Dermis microvascular lymphatic vessel endothelial cell (primary cell): ENCODE measurements at regions not wholly inside any gene's neighbourhood (a gene's known extent, or its start where the extent isn't known, plus 50 kb on each side); places are given as distances from the start of the nearest gene placed in this dataset.
"Not testable (repeated sequence)": the region's sequence is repeated elsewhere in the genome, so short reads cannot be mapped to it uniquely, and the experiment has no call there.

ENCODE experiments used
- DNase-seq, 2 donors: peaks; one replicate each; pipeline versions ENCODE4 v3.0.0 to v3.0.0-alpha.2; 2010; ENCODE audit warnings: low read depth in 2 of 2

DNA sequence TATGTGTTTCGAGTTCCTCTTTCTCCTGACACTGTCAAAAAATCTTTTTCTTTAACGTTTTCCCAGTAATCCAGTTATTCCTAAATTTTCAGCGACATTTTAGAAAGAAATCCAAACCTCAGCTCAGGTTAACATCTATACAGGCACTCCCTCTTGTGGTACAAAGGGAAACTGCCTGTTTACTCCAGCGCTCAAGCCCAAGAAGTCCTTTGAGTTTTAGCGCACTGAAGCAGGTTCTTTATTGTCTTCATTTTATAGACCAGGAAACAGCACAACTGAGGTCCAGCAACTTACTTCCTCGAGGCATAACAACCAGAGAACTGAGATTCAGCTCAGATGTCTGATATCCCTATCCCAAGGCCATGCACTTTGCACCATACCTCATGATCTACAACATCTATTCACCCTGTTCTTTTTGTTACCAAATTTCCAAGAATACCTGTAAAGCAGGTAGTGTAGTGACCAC is 287.2 kb upstream of the MKLN1 start:
- peak; percentile 64 to 79 for DNase-seq

DNA sequence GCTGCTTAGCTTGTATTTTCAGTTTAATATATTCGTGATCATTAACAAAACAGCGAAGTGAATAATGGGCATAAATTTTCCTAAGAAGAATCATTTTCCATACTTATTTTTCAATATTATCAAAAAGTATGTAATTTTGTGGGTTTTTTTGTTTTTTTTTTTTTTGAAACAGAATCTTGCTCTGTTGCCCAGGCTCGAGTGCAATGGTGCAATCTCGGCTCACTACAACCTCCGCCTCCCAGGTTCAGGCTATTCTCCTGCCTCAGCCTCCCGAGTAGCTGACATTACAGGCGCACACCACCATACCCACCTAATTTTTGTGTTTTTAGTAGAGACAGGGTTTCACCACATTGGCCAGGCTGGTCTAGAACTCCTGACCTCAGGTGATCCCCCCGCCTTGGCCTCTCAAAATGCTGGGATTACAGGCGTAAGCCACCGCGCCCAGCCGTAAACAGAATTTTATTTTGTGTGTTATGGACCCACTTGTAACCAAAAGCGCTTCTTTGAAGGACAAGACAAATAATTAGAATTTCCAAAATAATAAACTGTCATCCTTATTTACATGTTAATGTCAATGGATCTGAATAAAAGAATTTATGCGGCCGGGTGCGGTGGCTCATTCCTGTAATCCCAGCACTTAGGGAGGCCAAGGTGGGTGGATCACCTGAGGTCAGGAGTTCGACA is 286.5 kb upstream of the MKLN1 start:
- DNase-seq, result not testable (repeated sequence)

DNA sequence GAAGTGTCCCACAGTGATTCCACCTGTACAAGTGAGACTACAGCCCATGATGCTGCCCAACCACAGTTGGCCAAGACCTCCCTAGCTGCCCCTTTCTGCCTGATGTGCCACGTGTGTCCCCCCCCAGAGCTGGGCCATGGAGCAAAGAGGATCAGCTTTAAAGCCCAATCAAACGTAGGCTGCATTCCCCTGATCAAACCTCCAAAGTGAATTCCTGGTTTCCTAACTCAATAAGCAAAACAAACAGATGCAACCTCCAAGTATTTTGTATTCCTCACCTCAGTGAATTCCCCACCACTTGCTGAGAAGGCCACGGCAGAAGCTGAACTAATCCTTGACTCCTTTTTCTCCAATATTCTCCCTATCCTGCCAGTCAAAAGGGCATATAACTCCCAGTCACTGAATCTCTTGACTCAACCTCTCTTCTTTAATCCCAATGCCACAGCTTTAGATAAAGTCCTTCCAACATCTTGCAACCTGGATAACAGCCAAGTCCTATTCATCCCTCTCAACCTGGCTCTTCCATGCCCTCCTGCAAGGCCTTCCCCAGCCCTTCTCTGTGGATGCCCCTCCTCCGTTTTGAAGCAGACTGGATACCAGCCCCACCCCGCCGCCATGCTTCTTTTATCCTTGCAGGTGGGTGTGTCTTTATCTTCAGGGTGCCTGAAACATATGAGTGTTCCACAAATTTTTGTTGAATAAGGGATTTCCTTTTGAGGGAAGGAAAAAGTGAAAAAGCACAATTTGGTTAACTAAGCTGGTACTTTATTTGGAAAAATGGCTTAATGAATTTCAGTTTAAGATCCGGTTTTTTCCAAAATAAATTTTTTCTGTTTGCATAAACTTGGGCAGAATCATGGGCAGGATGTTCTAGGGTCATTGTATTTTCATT is 285.2 kb upstream of the MKLN1 start:
- no peak for DNase-seq

DNA sequence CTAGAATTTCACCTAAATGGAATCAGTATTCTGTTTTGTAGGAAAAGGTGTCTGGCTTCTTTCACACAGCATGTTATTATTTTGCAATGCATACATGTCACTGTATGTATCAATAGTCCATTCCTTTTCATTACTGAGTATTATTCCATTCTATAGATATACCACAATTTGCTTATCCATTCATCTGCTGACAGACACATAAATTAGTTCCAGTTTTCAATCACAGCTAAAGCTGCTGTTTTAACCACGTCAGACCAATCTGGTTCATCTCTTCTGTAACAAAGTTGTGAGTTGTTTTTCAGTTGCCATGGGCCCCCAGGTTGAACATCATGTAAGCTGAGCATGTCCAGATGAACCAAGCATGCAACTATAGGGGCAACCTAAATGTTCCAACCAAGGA is 282.1 kb upstream of the MKLN1 start:
- DNase-seq, result no peak

DNA sequence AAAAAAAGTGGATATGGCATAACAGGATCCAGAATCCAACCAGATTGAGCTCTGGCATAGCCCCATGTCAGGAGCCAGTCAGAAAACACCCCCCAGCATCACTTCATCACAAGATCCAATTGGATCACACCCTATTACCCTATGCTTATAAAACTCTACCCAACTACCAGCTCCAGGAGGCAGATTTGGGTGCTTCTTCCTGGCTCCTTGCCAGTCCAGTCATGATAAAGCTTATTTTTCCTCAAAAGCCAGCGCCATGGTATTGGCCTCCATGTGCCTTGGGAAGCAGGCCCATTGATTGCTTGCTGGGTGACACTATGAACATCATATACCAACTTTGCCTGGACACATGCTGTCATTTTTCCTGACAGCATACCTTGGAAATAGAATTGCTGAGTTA is 281.4 kb upstream of the MKLN1 start:
- no peak for DNase-seq

DNA sequence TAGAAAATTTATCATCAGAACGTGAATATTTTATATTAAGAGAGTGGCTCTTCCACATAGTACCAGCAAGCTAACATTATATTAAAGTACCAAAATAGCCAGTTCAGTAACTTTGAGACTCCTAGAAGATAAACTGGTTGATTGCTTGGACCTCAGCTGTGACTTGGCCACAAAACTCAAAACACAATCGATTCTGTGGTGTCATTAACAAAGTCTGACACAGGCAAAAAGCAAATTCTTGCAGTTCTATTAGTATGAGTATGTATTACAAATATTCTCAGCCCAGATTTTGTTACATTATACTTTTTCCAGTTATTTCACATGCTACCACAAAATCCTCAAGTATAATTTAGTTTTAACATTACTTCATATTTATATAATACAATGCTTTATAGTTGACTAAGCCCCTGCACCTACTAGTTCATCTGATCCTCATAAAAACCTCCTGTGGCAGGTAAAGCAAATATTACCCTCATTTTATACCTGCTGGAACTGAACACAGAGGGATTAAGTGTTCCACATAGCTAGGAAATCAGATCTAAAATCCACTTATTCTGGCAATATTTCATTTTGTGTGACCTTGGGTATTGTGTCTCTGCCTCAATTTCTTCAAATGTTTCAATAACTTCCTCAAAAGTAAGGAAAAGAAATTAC is 279.9 kb upstream of the MKLN1 start:
- no peak for DNase-seq

DNA sequence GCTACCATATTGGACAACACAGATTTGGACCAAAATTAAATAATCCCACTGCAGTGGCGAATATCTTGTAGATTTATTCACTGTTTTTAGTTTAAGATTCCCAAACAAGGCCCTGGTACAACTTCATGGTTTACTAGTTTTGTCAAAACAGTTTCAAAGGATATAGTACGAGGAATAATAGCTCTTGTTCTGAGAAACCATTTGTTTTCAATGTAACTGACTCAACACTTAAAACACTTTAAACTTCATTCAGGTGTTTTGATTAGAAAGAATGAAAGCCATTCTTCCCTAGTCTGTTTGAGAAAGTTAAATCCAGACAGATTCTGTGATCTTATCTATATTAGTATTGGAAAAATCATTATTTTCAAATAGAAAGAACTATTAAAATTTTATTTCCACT is 276.4 kb upstream of the MKLN1 start:
- no peak for DNase-seq

DNA sequence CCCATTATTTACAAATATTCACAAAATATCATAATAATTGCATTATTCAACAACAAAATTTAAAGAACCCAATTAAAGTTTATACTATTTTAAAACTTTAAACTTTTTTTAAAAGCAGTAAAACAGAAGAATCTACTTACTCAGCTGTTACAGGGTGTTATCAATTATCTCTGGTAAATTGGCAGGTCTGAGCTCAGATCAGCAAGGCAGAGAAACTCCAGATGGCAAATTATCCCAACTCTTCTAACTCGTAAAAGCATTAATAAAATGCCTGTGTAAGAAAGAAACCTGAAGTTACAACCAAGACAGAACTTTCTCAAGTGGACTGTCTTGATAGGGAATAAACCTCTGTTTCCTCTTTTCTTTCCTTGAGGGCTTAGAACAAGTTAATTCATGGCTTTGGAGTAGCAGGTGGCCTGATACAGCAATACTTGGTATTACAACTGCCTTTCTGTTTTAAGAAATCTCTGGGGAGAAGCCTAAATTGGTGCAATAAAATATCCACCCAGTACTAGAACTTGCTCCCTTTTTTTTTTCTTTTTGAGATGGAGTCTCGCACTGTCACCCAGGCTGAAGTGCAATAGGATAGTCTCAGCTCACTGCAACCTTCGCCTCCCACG is 275.3 kb upstream of the MKLN1 start:
- no peak for DNase-seq

DNA sequence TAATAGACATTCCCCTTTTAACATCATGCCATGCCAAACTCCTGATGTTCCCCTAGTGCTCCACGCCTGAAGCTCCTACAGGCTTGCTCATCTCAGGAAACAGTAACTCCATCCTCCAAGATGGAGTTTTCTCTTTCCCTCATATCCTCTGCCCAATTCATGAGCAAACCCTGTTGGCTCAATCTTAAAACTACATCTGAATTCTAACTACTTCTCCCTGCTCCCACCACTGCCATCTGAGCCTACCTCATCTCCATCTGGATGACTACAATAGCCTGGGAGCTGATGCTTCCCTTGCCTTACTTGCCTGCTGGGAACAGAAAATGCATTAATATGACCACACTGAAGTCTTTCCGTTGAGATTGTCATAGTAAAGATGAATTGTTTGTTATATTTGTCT is 271.7 kb upstream of the MKLN1 start:
- no peak for DNase-seq

DNA sequence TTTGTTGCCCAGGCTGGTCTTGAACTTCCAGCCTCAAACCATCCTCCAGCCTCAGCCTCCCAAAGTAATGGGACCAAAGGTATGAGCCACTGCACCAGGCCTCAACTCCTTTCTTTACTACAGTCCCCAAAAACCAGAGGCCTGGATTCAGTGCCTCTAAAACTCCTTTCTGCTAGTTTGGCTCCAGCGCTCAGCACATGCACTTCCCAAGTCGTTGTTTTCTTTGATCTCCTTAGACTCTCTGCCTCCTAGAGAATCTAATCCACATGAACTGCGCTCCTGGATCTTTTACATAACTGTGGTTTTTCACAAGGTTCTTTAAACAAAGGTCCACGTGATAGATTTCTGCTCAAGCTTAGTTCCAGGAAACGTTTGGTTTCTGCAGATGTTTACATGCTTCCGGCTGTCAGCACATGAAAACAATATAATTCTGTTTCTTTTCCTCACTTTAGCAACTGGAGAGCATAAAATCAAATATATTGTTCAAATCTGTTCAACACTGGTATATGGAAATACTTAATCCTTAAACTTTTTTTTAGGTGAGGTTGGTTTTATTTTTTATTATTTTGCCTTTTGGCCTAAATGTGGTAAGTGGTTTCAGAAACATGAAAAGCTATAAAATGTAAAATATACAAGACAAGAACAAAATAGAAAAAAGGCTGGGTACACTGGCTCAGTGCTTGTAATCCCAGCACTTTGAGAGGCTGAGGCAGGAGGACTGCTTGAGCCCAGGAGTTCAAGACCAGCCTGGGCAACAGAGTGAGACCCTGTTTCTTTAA is 270.5 kb upstream of the MKLN1 start:
- DNase-seq, result peak in 1 of 2 donors; percentile 79

DNA sequence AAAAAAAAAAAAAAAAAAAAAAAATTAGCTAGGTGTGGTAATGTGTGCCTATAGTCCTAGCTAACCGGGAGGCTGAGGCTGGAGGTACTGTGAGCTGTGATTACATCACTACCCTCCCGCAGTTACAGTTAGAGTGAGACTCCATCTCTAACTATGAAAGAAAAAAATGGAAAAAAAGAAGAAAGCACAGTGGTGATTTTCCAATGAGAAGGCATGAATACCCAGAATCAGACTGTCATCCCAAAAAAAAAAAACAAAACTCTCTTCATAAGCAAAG is 269.9 kb upstream of the MKLN1 start:
- DNase-seq, result no peak

DNA sequence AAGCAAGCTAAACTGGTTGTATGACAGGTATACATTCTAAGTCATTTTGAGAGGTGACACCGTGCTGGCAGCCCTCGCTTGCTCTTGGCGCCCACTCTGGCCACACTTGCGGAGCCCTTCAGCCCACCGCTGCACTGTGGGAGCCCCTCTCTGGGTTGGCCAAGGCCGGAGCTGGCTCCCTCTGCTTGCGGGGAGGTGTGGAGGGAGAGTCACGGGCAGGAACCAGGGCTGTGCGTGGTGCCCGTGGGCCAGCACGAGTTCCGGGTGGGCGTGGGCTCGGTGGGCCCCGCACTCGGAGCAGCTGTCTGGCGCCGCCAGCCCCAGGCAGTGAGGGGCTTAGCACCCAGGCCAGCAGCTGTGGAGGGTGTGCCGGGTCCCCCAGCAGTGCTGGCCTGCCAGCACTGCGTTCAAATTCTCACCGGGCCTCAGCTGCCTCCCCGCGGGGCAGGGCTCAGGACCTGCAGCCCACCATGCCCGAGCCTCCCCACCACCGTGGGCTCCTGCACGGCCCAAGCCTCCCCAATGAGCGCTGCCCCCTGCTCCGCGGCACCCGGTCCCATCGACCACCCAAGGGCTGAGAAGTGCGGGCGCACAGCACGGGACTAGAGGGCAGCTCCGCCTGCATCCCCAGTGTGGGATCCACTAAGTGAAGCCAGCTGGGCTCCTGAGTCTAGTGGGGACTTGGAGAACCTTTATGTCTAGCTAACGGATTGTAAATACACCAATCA is 269.0 kb upstream of the MKLN1 start:
- not testable (repeated sequence) for DNase-seq

DNA sequence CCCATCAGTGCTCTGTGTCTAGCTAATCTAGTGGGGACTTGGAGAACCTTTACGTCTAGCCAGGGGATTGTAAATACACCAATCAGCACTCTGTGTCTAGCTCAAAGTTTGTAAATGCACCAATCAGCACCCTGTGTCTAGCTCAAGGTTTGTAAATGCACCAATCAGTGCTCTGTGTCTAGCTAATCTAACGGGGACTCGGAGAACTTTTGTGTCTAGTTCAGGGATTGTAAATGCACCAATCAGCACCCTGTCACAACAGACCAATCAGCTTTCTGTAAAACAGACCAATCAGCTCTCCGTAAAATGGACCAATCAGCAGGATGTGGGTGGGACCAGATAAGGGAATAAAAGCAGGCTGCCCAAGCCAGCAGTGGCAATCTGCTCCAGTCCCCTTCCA is 268.3 kb upstream of the MKLN1 start:
- DNase-seq, result not testable (repeated sequence)

DNA sequence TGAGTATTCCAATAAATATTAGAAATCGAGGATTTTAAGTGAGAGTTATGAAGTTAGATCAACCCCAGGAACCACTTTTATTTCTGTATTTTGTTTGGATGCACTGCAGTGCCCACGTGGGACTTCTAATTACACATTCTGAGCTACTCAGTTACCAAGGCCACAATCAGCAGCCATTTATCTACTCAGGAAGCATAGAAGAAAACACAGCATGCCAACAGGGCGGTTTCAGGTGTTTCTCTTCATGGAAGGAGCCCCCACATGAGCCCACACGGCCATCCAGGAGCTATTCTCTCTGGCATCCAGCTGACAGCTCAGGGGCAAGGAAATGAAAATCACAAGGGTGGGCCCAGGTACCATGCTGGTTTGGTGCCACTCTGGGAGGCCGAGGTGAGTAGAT is 266.5 kb upstream of the MKLN1 start:
- DNase-seq, result no peak

DNA sequence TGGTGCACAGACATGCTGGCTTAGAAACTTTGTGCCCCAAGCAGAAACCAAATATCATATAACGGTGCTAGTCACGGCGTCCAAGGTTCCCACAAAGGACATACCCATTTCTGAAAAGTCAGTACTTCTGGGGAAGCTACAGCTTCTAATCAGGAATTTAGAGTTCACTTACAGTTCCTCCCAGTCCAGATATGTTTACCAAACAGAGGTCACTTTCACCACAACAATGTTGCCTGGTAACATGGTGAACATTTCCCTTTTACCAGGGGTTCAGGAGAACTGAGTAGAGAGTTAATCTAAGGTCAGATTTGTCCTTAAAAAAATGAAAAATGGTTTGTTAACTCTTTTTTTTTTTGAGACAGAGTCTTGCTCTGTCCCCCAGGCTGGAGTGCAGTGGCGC is 265.9 kb upstream of the MKLN1 start:
- DNase-seq, result no peak

DNA sequence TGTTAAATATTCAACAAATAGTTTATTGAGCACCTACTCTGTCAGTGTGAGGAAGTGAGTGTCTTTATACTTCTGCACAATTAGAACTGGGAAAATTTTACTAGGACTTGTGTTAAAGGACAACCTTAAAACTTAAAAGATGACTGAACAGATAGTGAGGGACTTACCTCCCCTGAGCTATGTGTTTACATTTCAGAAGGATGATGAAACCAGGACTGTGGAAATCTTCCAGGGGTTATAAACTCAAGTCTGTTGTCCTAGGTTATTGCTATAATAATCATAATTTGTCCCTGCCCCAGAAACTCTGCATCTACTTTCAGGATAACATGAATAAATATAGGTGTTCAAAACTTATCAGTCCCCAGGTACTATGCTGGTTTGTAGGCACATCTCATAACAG is 261.0 kb upstream of the MKLN1 start:
- DNase-seq, result no peak

DNA sequence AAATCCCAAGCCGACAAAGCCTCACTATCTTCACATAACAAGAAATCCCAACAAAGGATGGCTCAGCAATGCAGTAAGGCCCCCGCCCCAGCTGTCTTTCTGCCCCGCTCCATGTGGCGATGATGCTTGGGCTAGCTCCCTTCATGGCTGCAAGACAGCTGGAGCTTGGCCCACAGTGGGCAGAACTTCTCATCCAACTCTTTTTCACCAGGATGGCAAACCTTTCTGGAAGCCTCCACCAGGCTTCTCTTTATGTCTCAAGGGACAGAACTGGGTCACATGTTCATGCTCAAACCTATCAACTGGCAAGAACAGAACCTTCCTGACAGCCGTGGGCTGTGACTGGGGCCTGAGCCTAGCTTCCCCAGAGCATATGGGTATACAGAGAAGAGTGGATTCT is 260.5 kb upstream of the MKLN1 start:
- no peak for DNase-seq

DNA sequence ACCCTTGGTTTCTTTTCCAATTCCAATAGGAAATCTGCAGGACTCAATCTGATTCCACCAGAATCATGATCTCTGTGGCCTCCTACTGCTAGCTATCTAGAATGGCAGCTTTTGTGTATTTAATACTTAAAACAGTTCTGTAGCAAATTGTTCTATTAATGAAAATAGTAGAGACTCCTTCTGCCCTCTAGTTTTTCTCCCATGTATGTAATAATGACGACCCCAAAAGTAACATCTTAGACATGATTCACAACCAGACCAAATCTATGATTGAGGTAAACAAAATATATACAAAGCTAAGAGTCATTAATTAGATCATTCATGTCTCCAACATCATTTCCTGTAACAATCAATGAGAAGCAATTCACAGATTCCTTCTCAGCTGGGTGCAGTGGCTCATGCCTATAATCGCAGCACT is 259.1 kb upstream of the MKLN1 start:
- peak in 1 of 2 donors; percentile 26 for DNase-seq

DNA sequence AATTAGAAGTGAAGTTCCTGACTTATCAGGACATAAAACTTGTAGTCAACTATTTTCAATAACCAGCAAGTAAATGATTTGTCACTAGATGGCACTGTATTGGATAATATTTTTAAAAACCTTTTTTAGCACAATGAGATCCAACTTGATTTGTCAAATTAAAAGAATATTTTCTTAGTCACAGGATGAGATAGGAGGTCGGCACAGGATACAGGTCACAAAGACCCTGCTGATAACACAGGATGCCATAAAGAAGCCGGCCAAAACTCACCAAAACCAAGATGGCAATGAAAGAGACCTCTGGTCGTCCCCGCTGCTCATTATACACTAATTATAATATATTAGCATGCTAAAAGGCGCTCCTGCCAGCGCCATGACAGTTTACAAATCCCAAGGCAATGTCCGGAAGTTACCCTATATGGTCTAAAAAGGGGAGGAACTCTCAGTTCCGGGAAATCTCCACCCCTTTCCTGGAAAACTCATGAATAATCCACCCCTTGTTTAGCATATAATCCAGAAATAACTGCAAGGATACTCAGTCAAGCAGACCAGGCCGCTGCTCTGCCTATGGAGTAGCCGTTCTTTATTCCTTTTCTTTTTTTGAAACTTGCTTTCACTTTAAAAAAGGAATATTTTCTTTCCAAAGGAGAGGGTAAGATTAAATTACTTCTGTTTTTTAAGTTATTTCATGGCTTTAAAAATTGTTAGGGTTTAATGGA is 255.7 kb upstream of the MKLN1 start:
- DNase-seq, result peak; percentile 92 to 93

DNA sequence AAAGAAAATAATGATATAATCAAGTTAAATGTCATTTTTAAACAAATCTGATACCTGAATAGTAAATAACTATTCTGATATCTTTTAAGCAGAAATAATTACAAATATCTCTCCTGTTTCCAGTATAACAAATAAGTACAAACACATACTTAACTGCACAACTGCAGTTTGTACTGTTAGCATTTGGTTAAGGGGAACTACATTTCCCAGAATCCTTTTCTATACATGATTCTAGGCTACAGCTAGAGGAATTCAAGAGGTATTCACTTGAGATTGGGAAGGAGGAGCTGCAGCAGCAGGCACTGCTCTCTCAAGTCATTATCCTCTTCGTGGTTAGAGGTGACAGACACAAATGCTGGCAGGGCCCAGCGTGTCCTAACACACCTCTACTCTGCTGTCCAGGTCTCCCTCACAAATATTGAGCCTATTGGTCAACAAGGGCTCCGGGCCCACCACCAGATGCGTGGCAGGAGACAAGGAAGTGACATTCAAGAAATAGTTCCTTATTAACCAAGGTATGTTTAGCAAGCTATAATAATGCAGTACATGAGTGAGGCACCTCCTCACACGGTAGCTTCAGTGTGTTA is 255.1 kb upstream of the MKLN1 start:
- peak in 1 of 2 donors; percentile 31 for DNase-seq
